GM12878 (cell line): ENCODE measurements at regions not wholly inside any gene's neighbourhood (a gene's known extent, or its start where the extent isn't known, plus 50 kb on each side); places are given as distances from the start of the nearest gene placed in this dataset.

Source experiments
- CTCF ChIP-seq, 3 experiments: IDR thresholded peaks in 2 of 3; conservative IDR thresholded peaks in 1 of 3; 2 replicates each; pipeline ENCODE4 v1.5.1; 2011; ENCODE audit warnings: low read depth in 3 of 3, low read length in 3 of 3, mild to moderate bottlenecking in 3 of 3, control low read depth in 2 of 3, moderate library complexity in 2 of 3, inconsistent platforms in 1 of 3, mixed read lengths in 1 of 3; ENCODE audit not compliant: control insufficient read depth in 2 of 3, insufficient read depth in 1 of 3; ENCODE audit errors: extremely low read depth in 1 of 3
- ETV6 ChIP-seq, 2 experiments: fragments of 450-650 bp in 1 of 2; IDR thresholded peaks in 1 of 2; conservative IDR thresholded peaks in 1 of 2; 2 replicates each; pipeline ENCODE4 v1.6.1; 2014; ENCODE audit warnings: antibody characterized with exemption in 1 of 2, borderline replicate concordance in 1 of 2, low read depth in 1 of 2, mild to moderate bottlenecking in 1 of 2, moderate library complexity in 1 of 2
- POLR2A ChIP-seq: IDR thresholded peaks from 2 replicates; pipeline ENCODE4 v1.6.1; 2011; ENCODE audit warnings: low read depth, mild to moderate bottlenecking, low read length
- POLR2AphosphoS5 ChIP-seq: IDR thresholded peaks from 2 replicates; pipeline ENCODE4 v1.6.1; 2011; ENCODE audit warnings: mild to moderate bottlenecking, low read length, inconsistent platforms
- REST ChIP-seq: IDR thresholded peaks from 2 replicates; pipeline ENCODE4 v1.6.1; 2012; ENCODE audit warnings: mild to moderate bottlenecking, low read depth, low read length

GRCh38 chr17:62156949-62157348 is 91.9 kb upstream of the MED13 start:
- TF ChIP-seq CTCF (IDR thresholded peaks at IDR 0.05 in 2 of 3, conservative IDR thresholded peaks at IDR 0.05 in 1 of 3; ENCODE audit: control insufficient read depth in 2 of 3, extremely low read depth in 1 of 3, insufficient read depth in 1 of 3, low read depth in 3 of 3, low read length in 3 of 3) (no peak), REST (no peak), POLR2AphosphoS5 (no peak), ETV6 (conservative IDR thresholded peaks at IDR 0.05 in 1 of 2, IDR thresholded peaks at IDR 0.05 in 1 of 2; ENCODE audit: borderline replicate concordance in 1 of 2, low read depth in 1 of 2) (no peak), POLR2A (no peak)
